Stimulated activated CD8-positive, alpha-beta memory T cell treated with anti-CD3 and anti-CD28 coated beads, Interleukin-4, amount 100 ng/mL, for 1 hour (primary cell): ENCODE measurements at regions not wholly inside any gene's neighbourhood (a gene's known extent, or its start where the extent isn't known, plus 50 kb on each side); places are given as distances from the start of the nearest gene placed in this dataset.
"Not testable (repeated sequence)": the region's sequence is repeated elsewhere in the genome, so short reads cannot be mapped to it uniquely, and the experiment has no call there.

Source experiments
- DNase-seq, 2 donors: peaks; one replicate each; pipeline ENCODE4 v3.0.0-alpha.2; 2020; ENCODE audit warnings: low read depth in 2 of 2, low spot score in 1 of 2

GRCh38 chr6:15132854-15133670, 112.8 kb upstream of the JARID2 start:
- no peak for DNase-seq

GRCh38 chr6:15137086-15137485, 108.8 kb upstream of the JARID2 start:
- DNase-seq, result no peak

- DNase-seq, result no peak
Measured at GRCh38 chr6:15143086-15143485, 102.8 kb upstream of the JARID2 start.

- no peak for DNase-seq
Measured at GRCh38 chr6:15143540-15143939, 102.3 kb upstream of the JARID2 start.

GRCh38 chr6:15145821-15146220, 100.0 kb upstream of the JARID2 start:
- no peak for DNase-seq

- DNase-seq, result no peak
Measured at GRCh38 chr6:15147827-15148226, 98.0 kb upstream of the JARID2 start.

- DNase-seq, result no peak
Measured at GRCh38 chr6:15148356-15148946, 97.4 kb upstream of the JARID2 start.

GRCh38 chr6:15150207-15150606, 95.7 kb upstream of the JARID2 start:
- no peak for DNase-seq

- DNase-seq, result no peak
Measured at GRCh38 chr6:15152700-15153099, 93.2 kb upstream of the JARID2 start.

- DNase-seq, result no peak
Measured at GRCh38 chr6:15153191-15153590, 92.7 kb upstream of the JARID2 start.

- DNase-seq, result no peak
Measured at GRCh38 chr6:15157479-15157878, 88.4 kb upstream of the JARID2 start.

- DNase-seq, result no peak
Measured at GRCh38 chr6:15158821-15159619, 86.8 kb upstream of the JARID2 start.

GRCh38 chr6:15160812-15161211, 85.1 kb upstream of the JARID2 start:
- no peak for DNase-seq

- DNase-seq, result not testable (repeated sequence)
Measured at GRCh38 chr6:15164855-15165254, 81.0 kb upstream of the JARID2 start.

- DNase-seq, result no peak
Measured at GRCh38 chr6:15166121-15166520, 79.7 kb upstream of the JARID2 start.

GRCh38 chr6:15170126-15170525, 75.7 kb upstream of the JARID2 start:
- DNase-seq, result no peak

GRCh38 chr6:15171026-15171425, 74.8 kb upstream of the JARID2 start:
- DNase-seq, result no peak

GRCh38 chr6:15176816-15177370, 69.0 kb upstream of the JARID2 start:
- no peak for DNase-seq

GRCh38 chr6:15183979-15184378, 61.9 kb upstream of the JARID2 start:
- no peak for DNase-seq

- no peak for DNase-seq
Measured at GRCh38 chr6:15184441-15184861, 61.4 kb upstream of the JARID2 start.

- DNase-seq, result not testable (repeated sequence)
Measured at GRCh38 chr6:15185111-15185510, 60.8 kb upstream of the JARID2 start.

- not testable (repeated sequence) for DNase-seq
Measured at GRCh38 chr6:15193451-15193850, 52.4 kb upstream of the JARID2 start.
